ENCODE measurements at regions not wholly inside any gene's neighbourhood (a gene's known extent, or its start where the extent isn't known, plus 50 kb on each side); places are given as distances from the start of the nearest gene placed in this dataset.

- TF ChIP-seq ZNF518A (tag by site-specific recombination; conservative IDR thresholded peaks at IDR 0.05; ENCODE audit: low read depth) (no peak), ZSCAN16 (tag by site-specific recombination; IDR thresholded peaks at IDR 0.05) (no peak), ZNF792 (tag by site-specific recombination; IDR thresholded peaks at IDR 0.05) (no peak), ZNF645 (tag by site-specific recombination; IDR thresholded peaks at IDR 0.05) (no peak)
Observed at GRCh38 chr18:5639131-5639530, 95.3 kb upstream of the EPB41L3 start (continued).

- Histone ChIP-seq H3K4me3 (ENCODE audit: low read depth, low read length) (no peak overlapping the region), H3K27ac (ENCODE audit: extremely low read depth, low read depth, low read length) (no peak overlapping the region), H3K4me1 (ENCODE audit: control insufficient read depth, insufficient read depth, low read length) (peaks cover 15% of the 10 kb centered on the region), H3K36me3 (ENCODE audit: control insufficient read depth in 2 of 2, insufficient read depth in 1 of 2, low read length in 2 of 2) (no peaks in the 10 kb centered on the region), H3K9me3 (ENCODE audit: control insufficient read depth, insufficient read depth, low read depth, low read length) (no peaks in the 10 kb centered on the region)
- POLR2A ChIA-PET = no interaction called here
- CTCF ChIA-PET = no interaction called here
- TF ChIP-seq BCL11B (tag by site-specific recombination; IDR thresholded peaks at IDR 0.05; ENCODE audit: low read depth) (no peak), FEZF1 (tag by site-specific recombination; IDR thresholded peaks at IDR 0.05) (no peak), ZFP37 (tag by site-specific recombination; IDR thresholded peaks at IDR 0.05) (no peak), ZNF140 (tag by site-specific recombination; IDR thresholded peaks at IDR 0.05) (no peak), ZNF792 (tag by site-specific recombination; IDR thresholded peaks at IDR 0.05) (no peak), ZBTB7A (tag by site-specific recombination; IDR thresholded peaks at IDR 0.05; ENCODE audit: low read depth) (no peak), EGR2 (tag by site-specific recombination; IDR thresholded peaks at IDR 0.05; ENCODE audit: low read depth) (no peak), ZNF2 (tag by site-specific recombination; IDR thresholded peaks at IDR 0.05) (no peak), ZNF416 (tag by site-specific recombination; IDR thresholded peaks at IDR 0.05) (no peak), HOXD13 (CRISPR knock-in tag; IDR thresholded peaks at IDR 0.05; ENCODE audit: borderline replicate concordance) (no peak)
- TF ChIP-seq, protein P1, sequence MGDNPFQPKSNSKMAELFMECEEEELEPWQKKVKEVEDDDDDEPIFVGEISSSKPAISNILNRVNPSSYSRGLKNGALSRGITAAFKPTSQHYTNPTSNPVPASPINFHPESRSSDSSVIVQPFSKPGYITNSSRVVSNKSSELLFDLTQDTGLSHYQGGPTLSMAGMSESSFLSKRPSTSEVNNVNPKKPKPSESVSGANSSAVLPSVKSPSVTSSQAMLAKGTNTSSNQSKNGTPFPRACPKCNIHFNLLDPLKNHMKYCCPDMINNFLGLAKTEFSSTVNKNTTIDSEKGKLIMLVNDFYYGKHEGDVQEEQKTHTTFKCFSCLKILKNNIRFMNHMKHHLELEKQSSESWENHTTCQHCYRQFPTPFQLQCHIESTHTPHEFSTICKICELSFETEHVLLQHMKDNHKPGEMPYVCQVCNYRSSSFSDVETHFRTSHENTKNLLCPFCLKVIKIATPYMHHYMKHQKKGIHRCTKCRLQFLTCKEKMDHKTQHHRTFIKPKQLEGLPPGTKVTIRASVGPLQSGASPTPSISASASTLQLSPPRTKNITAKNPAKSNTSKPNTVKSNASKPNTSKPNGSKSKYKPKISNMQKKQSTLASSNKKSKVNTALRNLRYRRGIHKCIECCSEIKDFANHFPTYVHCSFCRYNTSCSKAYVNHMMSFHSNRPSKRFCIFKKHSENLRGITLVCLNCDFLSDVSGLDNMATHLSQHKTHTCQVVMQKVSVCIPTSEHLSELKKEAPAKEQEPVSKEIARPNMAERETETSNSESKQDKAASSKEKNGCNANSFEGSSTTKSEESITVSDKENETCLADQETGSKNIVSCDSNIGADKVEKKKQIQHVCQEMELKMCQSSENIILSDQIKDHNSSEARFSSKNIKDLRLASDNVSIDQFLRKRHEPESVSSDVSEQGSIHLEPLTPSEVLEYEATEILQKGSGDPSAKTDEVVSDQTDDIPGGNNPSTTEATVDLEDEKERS (tag by site-specific recombination; IDR thresholded peaks at IDR 0.05) = no peak
- TF ChIP-seq, protein P2, sequence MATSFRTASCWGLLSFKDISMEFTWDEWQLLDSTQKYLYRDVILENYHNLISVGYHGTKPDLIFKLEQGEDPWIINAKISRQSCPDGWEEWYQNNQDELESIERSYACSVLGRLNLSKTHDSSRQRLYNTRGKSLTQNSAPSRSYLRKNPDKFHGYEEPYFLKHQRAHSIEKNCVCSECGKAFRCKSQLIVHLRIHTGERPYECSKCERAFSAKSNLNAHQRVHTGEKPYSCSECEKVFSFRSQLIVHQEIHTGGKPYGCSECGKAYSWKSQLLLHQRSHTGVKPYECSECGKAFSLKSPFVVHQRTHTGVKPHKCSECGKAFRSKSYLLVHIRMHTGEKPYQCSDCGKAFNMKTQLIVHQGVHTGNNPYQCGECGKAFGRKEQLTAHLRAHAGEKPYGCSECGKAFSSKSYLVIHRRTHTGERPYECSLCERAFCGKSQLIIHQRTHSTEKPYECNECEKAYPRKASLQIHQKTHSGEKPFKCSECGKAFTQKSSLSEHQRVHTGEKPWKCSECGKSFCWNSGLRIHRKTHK (tag by site-specific recombination; IDR thresholded peaks at IDR 0.05) = no peak
Observed at GRCh38 chr18:5632041-5632440, 88.2 kb upstream of the EPB41L3 start.
